ENCODE measurements at regions not wholly inside any gene's neighbourhood (a gene's known extent, or its start where the extent isn't known, plus 50 kb on each side); places are given as distances from the start of the nearest gene placed in this dataset.

GRCh38 chr3:34988296-34988695 is 651.0 kb upstream of the ARPP21 start:
- no peak for DNase-seq (ENCODE audit: low read depth)

GRCh38 chr3:34995796-34996430 is 643.4 kb upstream of the ARPP21 start:
- DNase-seq (ENCODE audit: low read depth) = no peak

GRCh38 chr3:34998902-34999301 is 640.4 kb upstream of the ARPP21 start:
- no peak for DNase-seq (ENCODE audit: low read depth)

- DNase-seq (ENCODE audit: low read depth) = no peak
Measured at GRCh38 chr3:35012214-35012613, 627.1 kb upstream of the ARPP21 start.

GRCh38 chr3:35028157-35028556 is 611.2 kb upstream of the ARPP21 start:
- no peak for DNase-seq (ENCODE audit: low read depth)

GRCh38 chr3:35042210-35042991 is 596.9 kb upstream of the ARPP21 start:
- DNase-seq (ENCODE audit: low read depth) = no peak

GRCh38 chr3:35043040-35043439 is 596.3 kb upstream of the ARPP21 start:
- no peak for DNase-seq (ENCODE audit: low read depth)

GRCh38 chr3:35044190-35044589 is 595.1 kb upstream of the ARPP21 start:
- DNase-seq (ENCODE audit: low read depth) = no peak

GRCh38 chr3:35045118-35045517 is 594.2 kb upstream of the ARPP21 start:
- DNase-seq (ENCODE audit: low read depth) = no peak

- DNase-seq (ENCODE audit: low read depth) = no peak
Measured at GRCh38 chr3:35064761-35065160, 574.6 kb upstream of the ARPP21 start.

GRCh38 chr3:35065891-35066290 is 573.4 kb upstream of the ARPP21 start:
- DNase-seq (ENCODE audit: low read depth) = no peak

GRCh38 chr3:35067750-35068149 is 571.6 kb upstream of the ARPP21 start:
- DNase-seq (ENCODE audit: low read depth) = no peak

GRCh38 chr3:35070088-35070487 is 569.2 kb upstream of the ARPP21 start:
- no peak for DNase-seq (ENCODE audit: low read depth)

- DNase-seq (ENCODE audit: low read depth) = no peak
Measured at GRCh38 chr3:35071772-35072171, 567.6 kb upstream of the ARPP21 start.

GRCh38 chr3:35078780-35079179 is 560.5 kb upstream of the ARPP21 start:
- no peak for DNase-seq (ENCODE audit: low read depth)

GRCh38 chr3:35079403-35079802 is 559.9 kb upstream of the ARPP21 start:
- no peak for DNase-seq (ENCODE audit: low read depth)

GRCh38 chr3:35081899-35082298 is 557.4 kb upstream of the ARPP21 start:
- no peak for DNase-seq (ENCODE audit: low read depth)

- no peak for DNase-seq (ENCODE audit: low read depth)
Measured at GRCh38 chr3:35088943-35089342, 550.4 kb upstream of the ARPP21 start.

GRCh38 chr3:35114686-35115085 is 524.6 kb upstream of the ARPP21 start:
- no peak for DNase-seq (ENCODE audit: low read depth)

GRCh38 chr3:35120026-35120425 is 519.3 kb upstream of the ARPP21 start:
- peak; percentile 30 for DNase-seq (ENCODE audit: low read depth)

GRCh38 chr3:35137612-35138011 is 501.7 kb upstream of the ARPP21 start:
- no peak for DNase-seq (ENCODE audit: low read depth)

GRCh38 chr3:35141406-35141805 is 497.9 kb upstream of the ARPP21 start:
- no peak for DNase-seq (ENCODE audit: low read depth)

GRCh38 chr3:35144011-35144410 is 495.3 kb upstream of the ARPP21 start:
- DNase-seq (ENCODE audit: low read depth) = no peak
